ENCODE measurements at regions not wholly inside any gene's neighbourhood (a gene's known extent, or its start where the extent isn't known, plus 50 kb on each side); places are given as distances from the start of the nearest gene placed in this dataset.

- no peak overlapping the region for H2AFZ ChIP-seq (ENCODE audit: low read depth, low read length)
- H3K4me3 ChIP-seq (ENCODE audit: low read depth in 1 of 2, low read length in 2 of 2), result no peak overlapping the region
- H3K27me3 ChIP-seq (ENCODE audit: insufficient read depth, low read length, poor library complexity), result peaks cover 3% of the 10 kb centered on the region
- peaks cover 6% of the 10 kb centered on the region for H3K9me3 ChIP-seq (ENCODE audit: insufficient read depth, low read length, severe bottlenecking)
- no peaks in the 10 kb centered on the region for H3K79me2 ChIP-seq (ENCODE audit: insufficient read depth, low read length)
- no peak overlapping the region for H3K27ac ChIP-seq (ENCODE audit: low read length)
- no peak for DNase-seq
- H3K4me2 ChIP-seq (ENCODE audit: insufficient read depth, low read length), result no peak overlapping the region
- H3K36me3 ChIP-seq (ENCODE audit: insufficient read depth, low read length), result no peaks in the 10 kb centered on the region
- no peaks in the 10 kb centered on the region for H4K20me1 ChIP-seq (ENCODE audit: insufficient read depth, low read length)
- ATAC-seq (ENCODE audit: insufficient read depth, low read depth), result no peak
- H3K9ac ChIP-seq (ENCODE audit: low read depth, low read length), result no peak overlapping the region
- no peak for TF ChIP-seq EZH2 (IDR thresholded peaks at IDR 0.05; ENCODE audit: borderline replicate concordance, low read depth, low read length, severe bottlenecking)
- TF ChIP-seq, protein P1, sequence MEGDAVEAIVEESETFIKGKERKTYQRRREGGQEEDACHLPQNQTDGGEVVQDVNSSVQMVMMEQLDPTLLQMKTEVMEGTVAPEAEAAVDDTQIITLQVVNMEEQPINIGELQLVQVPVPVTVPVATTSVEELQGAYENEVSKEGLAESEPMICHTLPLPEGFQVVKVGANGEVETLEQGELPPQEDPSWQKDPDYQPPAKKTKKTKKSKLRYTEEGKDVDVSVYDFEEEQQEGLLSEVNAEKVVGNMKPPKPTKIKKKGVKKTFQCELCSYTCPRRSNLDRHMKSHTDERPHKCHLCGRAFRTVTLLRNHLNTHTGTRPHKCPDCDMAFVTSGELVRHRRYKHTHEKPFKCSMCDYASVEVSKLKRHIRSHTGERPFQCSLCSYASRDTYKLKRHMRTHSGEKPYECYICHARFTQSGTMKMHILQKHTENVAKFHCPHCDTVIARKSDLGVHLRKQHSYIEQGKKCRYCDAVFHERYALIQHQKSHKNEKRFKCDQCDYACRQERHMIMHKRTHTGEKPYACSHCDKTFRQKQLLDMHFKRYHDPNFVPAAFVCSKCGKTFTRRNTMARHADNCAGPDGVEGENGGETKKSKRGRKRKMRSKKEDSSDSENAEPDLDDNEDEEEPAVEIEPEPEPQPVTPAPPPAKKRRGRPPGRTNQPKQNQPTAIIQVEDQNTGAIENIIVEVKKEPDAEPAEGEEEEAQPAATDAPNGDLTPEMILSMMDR (IDR thresholded peaks at IDR 0.05; ENCODE audit: borderline replicate concordance, extremely low read depth, low read length, poor library complexity, severe bottlenecking), result no peak
- no peaks in the 10 kb centered on the region for H3K4me1 ChIP-seq (ENCODE audit: insufficient read depth, low read length)
Measured at GRCh38 chr11:69348414-69349235, 54.7 kb downstream of the MYEOV start.

GRCh38 chr11:69350040-69350439 is 56.1 kb downstream of the MYEOV start:
- no peak for ATAC-seq (ENCODE audit: insufficient read depth, low read depth)
- no peak for DNase-seq
- Histone ChIP-seq H3K9me3 (ENCODE audit: insufficient read depth, low read length, severe bottlenecking) (peaks cover 6% of the 10 kb centered on the region), H3K4me3 (ENCODE audit: low read depth in 1 of 2, low read length in 2 of 2) (no peak overlapping the region), H3K4me1 (ENCODE audit: insufficient read depth, low read length) (no peaks in the 10 kb centered on the region), H4K20me1 (ENCODE audit: insufficient read depth, low read length) (no peaks in the 10 kb centered on the region), H3K9ac (ENCODE audit: low read depth, low read length) (no peak overlapping the region), H3K36me3 (ENCODE audit: insufficient read depth, low read length) (no peaks in the 10 kb centered on the region), H3K4me2 (ENCODE audit: insufficient read depth, low read length) (no peak overlapping the region), H3K27ac (ENCODE audit: low read length) (no peak overlapping the region), H3K27me3 (ENCODE audit: insufficient read depth, low read length, poor library complexity) (peaks cover 3% of the 10 kb centered on the region), H3K79me2 (ENCODE audit: insufficient read depth, low read length) (no peaks in the 10 kb centered on the region), H2AFZ (ENCODE audit: low read depth, low read length) (no peak overlapping the region)
- TF ChIP-seq EZH2 (IDR thresholded peaks at IDR 0.05; ENCODE audit: borderline replicate concordance, low read depth, low read length, severe bottlenecking), result no peak
- TF ChIP-seq, protein P1 (IDR thresholded peaks at IDR 0.05; ENCODE audit: borderline replicate concordance, extremely low read depth, low read length, poor library complexity, severe bottlenecking), result no peak

GRCh38 chr11:69350596-69350995 is 56.6 kb downstream of the MYEOV start:
- ATAC-seq (ENCODE audit: insufficient read depth, low read depth), result no peak
- no peaks in the 10 kb centered on the region for H3K36me3 ChIP-seq (ENCODE audit: insufficient read depth, low read length)
- peaks cover 6% of the 10 kb centered on the region for H3K9me3 ChIP-seq (ENCODE audit: insufficient read depth, low read length, severe bottlenecking)
- no peak for DNase-seq
- no peak overlapping the region for H2AFZ ChIP-seq (ENCODE audit: low read depth, low read length)
- no peak overlapping the region for H3K27ac ChIP-seq (ENCODE audit: low read length)
- no peaks in the 10 kb centered on the region for H3K79me2 ChIP-seq (ENCODE audit: insufficient read depth, low read length)
- H3K9ac ChIP-seq (ENCODE audit: low read depth, low read length), result no peak overlapping the region
- H3K4me2 ChIP-seq (ENCODE audit: insufficient read depth, low read length), result no peak overlapping the region
- H3K27me3 ChIP-seq (ENCODE audit: insufficient read depth, low read length, poor library complexity), result peaks cover 3% of the 10 kb centered on the region
- H3K4me1 ChIP-seq (ENCODE audit: insufficient read depth, low read length), result no peaks in the 10 kb centered on the region
- no peak overlapping the region for H3K4me3 ChIP-seq (ENCODE audit: low read depth in 1 of 2, low read length in 2 of 2)
- H4K20me1 ChIP-seq (ENCODE audit: insufficient read depth, low read length), result no peaks in the 10 kb centered on the region
- TF ChIP-seq, protein P1 (IDR thresholded peaks at IDR 0.05; ENCODE audit: borderline replicate concordance, extremely low read depth, low read length, poor library complexity, severe bottlenecking), result no peak
- no peak for TF ChIP-seq EZH2 (IDR thresholded peaks at IDR 0.05; ENCODE audit: borderline replicate concordance, low read depth, low read length, severe bottlenecking)
